Renal cortex interstitium (tissue), 11 donors: ENCODE measurements at regions not wholly inside any gene's neighbourhood (a gene's known extent, or its start where the extent isn't known, plus 50 kb on each side); places are given as distances from the start of the nearest gene placed in this dataset.

Experiments used
- DNase-seq, 11 donors: peaks; one replicate each; pipeline ENCODE4 v3.0.0-alpha.2; 2013; ENCODE audit warnings: low read depth in 9 of 11, low spot score in 4 of 11; ENCODE audit errors: extremely low read depth in 1 of 11

DNA sequence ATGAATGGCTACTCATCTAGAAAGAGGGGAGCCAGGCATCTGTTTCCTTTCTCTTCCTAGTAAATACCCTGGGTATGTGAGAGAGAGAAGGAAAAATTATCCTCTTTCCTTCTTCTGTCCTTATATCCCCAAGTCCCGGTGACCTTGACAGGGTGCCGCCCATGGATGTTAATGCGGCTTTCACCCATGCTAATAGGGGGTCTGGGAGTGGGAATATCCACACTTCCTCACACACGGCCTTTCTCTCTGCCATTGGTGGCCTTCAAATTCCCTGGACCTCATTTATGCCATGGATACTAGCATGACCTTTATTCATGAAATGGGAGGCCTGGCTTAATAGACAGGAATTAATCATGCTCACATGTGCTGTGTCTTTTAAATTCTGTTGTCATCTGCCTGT, 159.0 kb upstream of the NOX3 start:
- no peak for DNase-seq

GRCh38 chr6:155611742-155612141, 156.1 kb upstream of the NOX3 start:
- no peak for DNase-seq

- DNase-seq, result no peak
Measured at GRCh38 chr6:155604991-155605390, 149.4 kb upstream of the NOX3 start.

- peak in 5 of 11 donors; percentile 1 to 7 (median 3) for DNase-seq
Measured at GRCh38 chr6:155599561-155599960, 143.9 kb upstream of the NOX3 start.

GRCh38 chr6:155599160-155599559, 143.5 kb upstream of the NOX3 start:
- no peak for DNase-seq

GRCh38 chr6:155595284-155595683, 139.6 kb upstream of the NOX3 start:
- no peak for DNase-seq

- no peak for DNase-seq
Measured at GRCh38 chr6:155591741-155592140, 136.1 kb upstream of the NOX3 start.

DNA sequence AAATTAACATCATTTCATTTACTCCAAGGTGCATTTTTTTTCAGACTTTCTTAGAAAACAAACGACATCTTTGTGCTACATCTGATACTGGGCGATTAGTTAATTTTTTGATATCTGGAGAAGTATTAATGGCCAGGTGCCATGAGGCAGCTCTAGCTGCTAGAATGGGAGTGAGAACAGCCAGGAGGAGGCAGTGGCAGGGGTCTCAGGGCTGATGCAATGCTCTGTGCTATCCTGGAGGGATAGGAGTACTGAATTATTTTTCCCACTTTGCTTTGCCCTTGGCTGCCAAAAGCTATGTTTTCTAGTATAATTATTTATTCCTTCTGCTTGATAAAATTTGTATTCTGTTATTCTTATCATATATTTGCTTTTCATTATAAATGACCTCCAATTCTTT, 133.6 kb upstream of the NOX3 start:
- no peak for DNase-seq

DNA sequence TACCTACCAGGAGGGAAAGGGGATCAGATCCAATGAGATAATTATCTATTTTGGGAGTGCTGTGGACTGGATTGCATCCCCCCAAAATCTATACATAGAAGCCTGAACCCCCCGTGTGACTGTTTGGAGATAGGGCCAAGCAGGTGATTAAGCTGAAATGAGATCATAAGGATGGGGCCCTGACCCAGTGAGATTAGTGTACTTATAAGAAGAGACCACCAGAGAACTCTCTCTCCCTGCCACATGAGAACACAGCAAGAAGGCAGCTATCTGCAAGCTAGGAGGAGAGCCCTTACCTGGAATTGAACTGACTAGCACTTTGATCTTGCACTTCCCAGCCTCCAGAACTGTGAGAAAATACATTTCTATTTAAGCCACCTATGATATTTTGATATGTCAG, 132.2 kb upstream of the NOX3 start:
- no peak for DNase-seq

GRCh38 chr6:155586090-155586489, 130.5 kb upstream of the NOX3 start:
- DNase-seq, result no peak

GRCh38 chr6:155584006-155584405, 128.4 kb upstream of the NOX3 start:
- no peak for DNase-seq

GRCh38 chr6:155582016-155582991, 126.7 kb upstream of the NOX3 start:
- no peak for DNase-seq

DNA sequence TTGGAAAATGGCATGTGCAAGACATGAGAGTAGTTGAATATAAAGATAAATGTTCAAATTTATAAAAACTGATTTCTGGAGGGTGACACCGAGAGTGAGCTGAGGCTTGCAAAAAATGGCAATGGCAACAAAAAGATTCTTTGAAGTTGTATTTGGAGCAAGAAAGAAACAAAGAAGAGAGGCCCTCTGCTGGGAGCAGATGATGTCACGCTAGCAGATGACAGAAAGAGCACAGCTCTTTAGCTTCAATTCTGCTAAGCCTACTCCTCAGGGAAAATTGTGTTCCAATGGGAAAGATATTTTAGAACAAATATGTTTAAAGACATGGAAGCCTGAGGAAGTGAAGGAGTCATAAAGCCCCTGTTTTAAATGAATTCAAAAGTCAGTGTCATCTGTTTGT, 125.3 kb upstream of the NOX3 start:
- no peak for DNase-seq

GRCh38 chr6:155578251-155578650, 122.6 kb upstream of the NOX3 start:
- no peak for DNase-seq

DNA sequence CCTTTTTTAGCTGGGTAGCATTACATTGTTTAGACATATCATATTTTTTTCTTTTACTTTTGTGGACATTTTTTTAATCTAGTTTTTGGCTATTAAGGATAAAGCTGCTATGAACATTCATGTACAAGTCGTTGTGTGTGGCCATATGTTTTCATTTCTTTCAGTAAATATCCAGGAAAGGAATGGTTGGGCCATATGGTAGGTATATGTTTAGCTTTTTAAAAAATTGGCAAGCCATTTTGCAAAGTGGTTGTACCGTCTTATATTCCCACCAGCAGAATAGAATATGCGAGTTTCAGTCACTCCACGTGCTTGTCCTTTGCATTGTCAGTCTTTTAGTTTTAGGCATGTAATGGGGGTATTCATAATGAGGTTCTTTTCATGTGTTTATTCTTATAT, 106.3 kb upstream of the NOX3 start:
- DNase-seq, result no peak

DNA sequence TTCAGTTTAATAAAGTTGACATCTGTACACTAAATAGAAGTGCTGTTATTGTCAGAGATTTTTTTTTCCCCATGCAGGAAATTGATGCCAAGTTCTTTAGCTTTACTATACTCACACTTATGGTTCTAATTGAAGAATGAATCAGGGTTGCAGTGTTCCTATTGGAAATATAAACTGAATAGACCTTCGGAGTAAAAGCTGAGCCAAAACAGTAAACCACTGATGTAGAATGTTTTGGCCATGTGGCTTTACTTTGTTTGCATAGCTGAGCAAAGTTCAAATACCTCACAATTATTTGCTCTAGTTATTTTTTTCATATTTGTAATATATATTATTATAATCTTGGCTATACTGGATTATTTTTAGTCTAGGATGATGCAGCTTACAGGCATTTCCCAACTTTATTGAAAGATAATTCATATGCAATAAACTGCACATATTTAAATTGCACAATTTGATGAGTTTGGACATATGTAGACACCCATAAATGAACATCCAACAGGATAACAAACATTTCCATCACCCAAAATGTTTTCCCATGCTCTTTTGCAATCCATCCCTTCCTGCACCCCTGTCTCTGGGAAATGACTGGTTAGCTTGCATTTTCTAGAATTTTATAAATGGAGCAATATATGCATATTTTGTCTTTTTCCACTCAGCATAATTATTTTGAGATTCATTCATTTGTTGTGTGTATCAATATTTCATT, 105.8 kb upstream of the NOX3 start:
- no peak for DNase-seq

DNA sequence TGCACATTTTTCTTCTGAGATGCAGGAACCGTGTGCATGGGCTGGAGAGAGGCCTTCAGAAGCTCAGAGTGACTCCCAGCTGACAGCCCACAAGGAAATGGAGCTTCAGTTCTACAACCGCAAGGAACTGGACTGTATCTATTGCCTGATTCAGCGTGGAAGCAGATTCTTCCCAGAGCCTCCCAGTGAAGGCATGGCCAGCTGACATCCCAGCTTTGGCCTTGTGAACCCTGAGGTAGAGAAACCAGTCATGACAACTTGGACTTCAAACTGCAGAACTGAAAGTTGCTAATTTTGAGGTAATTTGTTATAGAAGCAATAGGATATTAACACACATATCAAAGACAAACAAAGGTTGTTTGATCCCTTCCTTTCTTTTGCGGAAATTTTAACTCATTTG, 94.3 kb upstream of the NOX3 start:
- no peak for DNase-seq

DNA sequence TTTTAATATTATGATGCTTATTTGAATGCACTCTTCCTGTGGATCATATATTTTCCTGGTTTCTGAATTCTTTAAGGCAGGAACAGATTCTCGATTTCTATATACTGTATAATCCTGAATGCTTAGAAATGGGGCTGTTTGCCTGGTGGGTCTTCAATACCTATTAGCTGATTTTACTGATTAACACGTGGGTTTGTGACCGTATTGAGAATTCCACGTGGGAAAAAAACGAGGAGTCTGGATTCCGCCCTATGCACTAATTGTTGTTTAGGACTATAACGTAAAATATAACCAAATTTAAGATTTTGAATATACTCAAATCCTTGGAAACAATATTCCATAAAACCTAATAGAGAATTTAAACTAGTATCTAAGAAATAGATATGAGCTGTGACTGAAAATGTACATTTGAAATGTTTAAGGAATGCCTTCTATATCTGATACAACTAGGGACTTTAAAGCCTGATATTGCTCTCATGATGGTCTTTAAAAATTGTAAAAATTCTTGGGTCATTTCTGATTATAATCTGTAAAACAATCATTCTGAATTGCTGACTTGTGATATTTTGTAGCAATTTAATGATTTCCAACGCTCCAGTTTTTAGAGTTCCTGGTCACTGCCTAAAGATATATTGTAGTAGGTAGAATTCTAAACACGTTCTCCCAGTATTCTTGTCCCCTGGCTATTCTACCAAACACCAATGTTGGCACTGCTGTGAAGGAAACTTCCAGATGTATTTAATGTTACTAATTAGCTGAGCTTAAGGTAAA, 93.6 kb upstream of the NOX3 start:
- DNase-seq, result no peak

DNA sequence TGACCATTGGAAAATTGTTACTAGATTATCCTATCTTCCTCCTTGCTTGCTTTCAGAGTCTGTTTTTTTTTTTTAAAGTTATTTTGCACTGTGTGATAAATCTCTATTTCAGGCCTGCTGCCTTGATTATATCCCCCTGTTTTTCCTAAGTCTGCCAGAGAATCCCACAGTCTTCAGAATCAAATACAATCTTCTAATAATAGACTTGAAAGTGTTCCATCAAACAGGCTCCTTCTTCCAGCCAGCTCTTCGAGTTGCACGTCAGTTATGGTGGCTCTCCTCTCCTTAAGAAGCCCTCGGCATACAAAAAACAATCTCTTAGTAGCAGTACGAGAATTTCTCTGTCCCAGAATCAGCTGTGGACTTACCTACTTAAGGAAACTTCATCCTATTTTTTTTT, 92.9 kb upstream of the NOX3 start:
- DNase-seq, result no peak

DNA sequence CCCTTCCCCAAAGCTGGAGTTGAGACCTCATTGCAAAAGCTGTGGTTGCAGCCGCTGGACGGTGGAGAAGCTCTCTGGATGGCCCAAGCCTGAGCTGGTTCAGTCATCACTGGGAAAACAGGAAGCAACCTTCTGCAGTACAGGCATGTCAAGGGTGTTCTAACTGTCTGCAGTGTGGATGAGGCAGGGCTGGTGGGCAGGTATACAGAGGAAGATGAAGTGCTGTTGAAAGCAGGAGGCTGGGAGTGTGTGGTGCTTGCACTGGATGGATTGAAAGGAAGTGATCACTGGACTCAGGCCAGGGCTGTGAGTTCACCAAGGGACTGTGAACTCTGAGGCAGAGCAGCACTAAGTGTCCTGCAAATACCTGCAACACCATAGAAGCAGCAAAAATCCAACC, 89.0 kb upstream of the NOX3 start:
- DNase-seq, result no peak
